ENCODE measurements at regions not wholly inside any gene's neighbourhood (a gene's known extent, or its start where the extent isn't known, plus 50 kb on each side); places are given as distances from the start of the nearest gene placed in this dataset.

DNA sequence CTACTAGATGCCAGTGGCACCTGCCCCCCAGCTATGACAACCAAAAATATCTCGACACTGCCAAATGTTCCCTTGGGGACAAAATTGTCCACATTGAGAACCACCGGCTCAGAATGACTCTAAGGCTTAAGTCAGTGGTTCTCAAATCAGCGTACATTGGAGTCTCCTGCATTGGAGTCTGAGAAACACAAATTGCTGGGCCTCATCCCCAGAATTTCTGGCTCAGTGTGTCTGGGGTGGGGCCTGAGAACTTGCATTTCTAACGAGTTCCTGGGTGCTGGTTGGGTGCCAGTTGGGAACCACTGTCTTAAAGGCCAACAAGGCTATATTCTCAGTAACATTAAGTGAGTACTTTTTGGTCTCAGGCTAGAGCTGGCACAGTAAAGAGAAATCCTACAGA is 77.7 kb upstream of the GADD45A start:
- TF ChIP-seq POLR2A (IDR thresholded peaks at IDR 0.05) (no peak), CTCF (IDR thresholded peaks at IDR 0.05) (no peak), EP300 (IDR thresholded peaks at IDR 0.05; ENCODE audit: low read depth) (no peak)

Measured in transverse colon (tissue), 3 donors.